Lung microvascular endothelial cell (primary cell): ENCODE measurements at regions not wholly inside any gene's neighbourhood (a gene's known extent, or its start where the extent isn't known, plus 50 kb on each side); places are given as distances from the start of the nearest gene placed in this dataset.

Experiments used
- DNase-seq, 2 donors: peaks; one replicate each; pipeline versions ENCODE4 v3.0.0 to v3.0.0-alpha.2; 2010; ENCODE audit warnings: low read depth in 2 of 2

- DNase-seq = no peak
Observed at GRCh38 chr4:138085736-138086305, 156.3 kb downstream of the SLC7A11 start.

- DNase-seq = no peak
Observed at GRCh38 chr4:138078751-138079520, 163.2 kb downstream of the SLC7A11 start.

GRCh38 chr4:138078253-138078652 is 163.9 kb downstream of the SLC7A11 start:
- no peak for DNase-seq

- DNase-seq = peak in 1 of 2 donors; percentile 24
Observed at GRCh38 chr4:138076561-138076960, 165.6 kb downstream of the SLC7A11 start.

- DNase-seq = no peak
Observed at GRCh38 chr4:138070816-138071215, 171.3 kb downstream of the SLC7A11 start.

GRCh38 chr4:138063581-138063980 is 178.6 kb downstream of the SLC7A11 start:
- no peak for DNase-seq

GRCh38 chr4:138062929-138063328 is 179.2 kb downstream of the SLC7A11 start:
- DNase-seq = peak; percentile 17 to 84

GRCh38 chr4:138056541-138056940 is 185.6 kb downstream of the SLC7A11 start:
- peak in 1 of 2 donors; percentile 53 for DNase-seq

- DNase-seq = peak in 1 of 2 donors; percentile 73
Observed at GRCh38 chr4:138055890-138056289, 186.3 kb downstream of the SLC7A11 start.

- DNase-seq = peak; percentile 64 to 90
Observed at GRCh38 chr4:138053641-138054301, 188.4 kb downstream of the SLC7A11 start.

GRCh38 chr4:138052806-138053632 is 189.1 kb downstream of the SLC7A11 start:
- DNase-seq = no peak

GRCh38 chr4:138051157-138051556 is 191.0 kb downstream of the SLC7A11 start:
- DNase-seq = no peak

- no peak for DNase-seq
Observed at GRCh38 chr4:138050601-138051000, 191.5 kb downstream of the SLC7A11 start.

- peak in 1 of 2 donors; percentile 62 for DNase-seq
Observed at GRCh38 chr4:138049355-138049754, 192.8 kb downstream of the SLC7A11 start.

- DNase-seq = no peak
Observed at GRCh38 chr4:138047290-138047689, 194.9 kb downstream of the SLC7A11 start.

GRCh38 chr4:138045036-138045435 is 197.1 kb downstream of the SLC7A11 start:
- no peak for DNase-seq

GRCh38 chr4:138039010-138039409 is 203.1 kb downstream of the SLC7A11 start:
- peak in 1 of 2 donors; percentile 85 for DNase-seq

GRCh38 chr4:138037696-138038095 is 204.5 kb downstream of the SLC7A11 start:
- DNase-seq = no peak

- DNase-seq = peak; percentile 64 to 78
Observed at GRCh38 chr4:138035781-138036258, 206.3 kb downstream of the SLC7A11 start.

- DNase-seq = peak in 1 of 2 donors; percentile 58
Observed at GRCh38 chr4:138034871-138035270, 207.3 kb downstream of the SLC7A11 start.

GRCh38 chr4:138032222-138032621 is 209.9 kb downstream of the SLC7A11 start:
- DNase-seq = no peak
